ENCODE measurements at regions not wholly inside any gene's neighbourhood (a gene's known extent, or its start where the extent isn't known, plus 50 kb on each side); places are given as distances from the start of the nearest gene placed in this dataset.

DNA sequence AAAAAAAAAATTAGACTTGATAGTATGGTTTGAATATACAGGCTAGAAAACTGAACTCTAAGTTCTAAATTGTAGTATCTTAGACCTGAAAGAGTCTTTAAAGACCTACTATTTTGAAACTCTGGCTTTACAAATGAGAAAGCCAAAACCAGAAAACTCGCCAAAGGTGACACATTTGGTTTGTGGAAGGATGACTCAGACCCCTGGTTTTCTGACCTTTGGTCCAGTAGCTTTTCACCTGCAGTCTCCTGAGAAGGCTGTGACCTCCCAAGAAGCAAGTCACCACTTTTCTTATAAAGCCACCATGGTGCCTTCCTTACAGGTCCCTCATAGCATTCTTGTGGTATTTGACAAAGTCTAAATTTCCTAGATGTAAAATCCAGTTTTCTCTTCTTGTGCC, 102.1 kb upstream of the CEP78 start:
- Histone ChIP-seq H3K4me3 (no peak overlapping the region), H3K27ac (no peak overlapping the region), H3K9me3 (replicated peaks) (no peaks in the 10 kb centered on the region), H3K36me3 (no peaks in the 10 kb centered on the region), H3K4me1 (replicated peaks) (peaks cover 5% of the 10 kb centered on the region; the same call in 1 of the 2 replicates), H3K27me3 (replicated peaks) (no peaks in the 10 kb centered on the region)
- no peak for DNase-seq (ENCODE audit: low read depth in 1 of 2, low spot score in 2 of 2)

DNA sequence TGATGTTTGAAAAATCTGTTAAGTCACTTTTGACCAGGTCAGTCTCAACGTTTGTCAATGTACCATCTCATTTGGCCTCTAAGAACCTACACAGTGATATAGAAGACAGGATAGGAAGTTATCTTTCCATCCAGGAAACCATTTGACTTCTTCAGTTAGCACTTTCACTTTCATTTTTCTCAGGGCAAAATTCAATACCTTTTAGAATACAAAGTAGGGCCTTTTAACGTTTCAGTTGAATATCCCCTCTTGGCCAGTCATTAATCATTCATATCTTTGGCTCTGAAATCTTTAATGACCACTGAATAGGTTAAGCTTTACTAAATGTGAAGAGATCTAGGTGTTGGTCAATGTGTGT, 101.1 kb upstream of the GNAQ start:
- peaks cover 5% of the 10 kb centered on the region; the same call in 1 of the 2 replicates for H3K4me1 ChIP-seq (replicated peaks)
- H3K27ac ChIP-seq, result peak overlapping the region; percentile 12; the same call in 1 of the 2 replicates
- peak overlapping the region; percentile 13 for H3K4me3 ChIP-seq
- H3K36me3 ChIP-seq, result no peaks in the 10 kb centered on the region
- no peaks in the 10 kb centered on the region for H3K27me3 ChIP-seq (replicated peaks)
- no peaks in the 10 kb centered on the region for H3K9me3 ChIP-seq (replicated peaks)
- peak in 1 of 2 experiments; percentile 17 for DNase-seq (ENCODE audit: low read depth in 1 of 2, low spot score in 2 of 2)

DNA sequence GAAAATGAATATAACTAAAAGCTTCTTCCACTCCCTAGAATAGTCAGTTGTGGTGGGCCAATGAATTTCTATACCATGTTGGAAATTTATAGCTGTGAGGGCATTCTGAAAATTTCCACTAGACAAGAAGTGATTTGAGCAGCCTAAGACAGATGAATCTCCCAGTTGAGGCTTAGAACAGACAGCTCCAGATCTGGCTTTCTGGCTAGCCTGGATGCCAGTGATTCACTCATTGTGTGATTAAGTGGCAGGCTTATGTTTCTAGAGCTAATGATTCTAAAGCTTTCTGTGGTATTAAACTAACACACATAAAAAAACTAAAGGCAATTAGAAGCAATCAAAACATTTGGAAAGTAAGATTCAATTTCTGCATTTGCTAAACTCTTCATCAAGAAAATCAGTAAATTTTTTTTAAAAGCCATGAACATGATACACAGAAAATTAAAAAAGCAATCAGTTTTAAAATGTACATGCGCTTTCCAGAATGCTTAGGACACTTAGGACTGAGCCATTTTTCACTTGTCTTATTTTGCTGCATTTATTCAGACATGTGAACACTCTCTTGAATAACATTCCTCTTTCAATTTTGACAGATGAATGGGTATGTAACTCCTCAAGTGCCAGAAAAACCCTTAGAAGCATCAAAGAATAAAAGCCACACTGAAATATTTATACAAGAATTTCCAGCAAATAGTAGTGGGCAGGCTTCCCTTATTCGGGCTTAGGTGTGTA, 100.5 kb upstream of the GNAQ start:
- peaks cover 5% of the 10 kb centered on the region; the same call in 1 of the 2 replicates for H3K4me1 ChIP-seq (replicated peaks)
- no peaks in the 10 kb centered on the region for H3K9me3 ChIP-seq (replicated peaks)
- peak overlapping the region; percentile 13 for H3K4me3 ChIP-seq
- no peaks in the 10 kb centered on the region for H3K27me3 ChIP-seq (replicated peaks)
- no peak for DNase-seq (ENCODE audit: low read depth in 1 of 2, low spot score in 2 of 2)
- no peaks in the 10 kb centered on the region for H3K36me3 ChIP-seq
- H3K27ac ChIP-seq, result peak overlapping the region; percentile 12; the same call in 1 of the 2 replicates

DNA sequence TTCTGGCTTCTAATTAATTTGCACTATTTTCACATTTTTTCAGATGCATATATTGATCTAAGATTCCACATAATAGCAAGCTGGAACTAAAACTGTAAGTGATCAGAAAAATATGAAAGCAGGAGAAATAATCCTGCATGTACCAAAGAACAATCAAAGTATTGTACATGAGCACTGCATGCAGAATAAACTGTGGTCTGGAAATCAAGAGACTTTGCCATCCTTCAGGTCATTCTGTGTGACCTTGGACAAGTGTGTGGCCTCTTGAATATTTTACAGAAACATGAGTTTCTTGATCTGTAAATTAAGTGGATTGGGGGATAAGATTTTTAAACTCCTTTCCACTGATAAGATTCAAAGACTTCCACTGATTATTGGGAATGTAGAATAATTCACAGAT, 99.2 kb upstream of the GNAQ start:
- no peak for DNase-seq (ENCODE audit: low read depth in 1 of 2, low spot score in 2 of 2)
- peaks cover 5% of the 10 kb centered on the region; the same call in 1 of the 2 replicates for H3K4me1 ChIP-seq (replicated peaks)
- H3K27ac ChIP-seq, result no peak overlapping the region
- H3K4me3 ChIP-seq, result no peak overlapping the region
- H3K9me3 ChIP-seq (replicated peaks), result no peaks in the 10 kb centered on the region
- H3K36me3 ChIP-seq, result no peaks in the 10 kb centered on the region
- H3K27me3 ChIP-seq (replicated peaks), result no peaks in the 10 kb centered on the region

DNA sequence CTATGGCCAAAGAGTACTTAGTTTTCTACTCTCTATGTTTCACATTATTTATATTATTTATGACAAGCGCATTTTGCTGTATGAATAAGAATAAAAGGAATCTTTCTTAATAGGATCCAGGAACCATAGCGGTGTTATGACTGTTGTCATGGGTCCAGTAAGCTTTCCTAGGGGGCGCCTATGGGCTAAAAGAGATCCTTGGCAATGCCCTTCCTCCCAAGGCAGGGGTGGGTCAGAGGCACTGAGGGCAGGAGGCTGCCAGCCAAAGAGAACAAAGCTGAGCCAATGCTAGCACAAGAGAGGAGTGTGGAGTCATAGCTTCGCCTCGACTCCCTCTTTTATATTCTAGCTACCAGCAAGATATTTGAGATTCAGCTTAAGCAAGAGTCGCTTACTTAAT, 98.4 kb upstream of the GNAQ start:
- DNase-seq (ENCODE audit: low read depth in 1 of 2, low spot score in 2 of 2), result no peak

DNA sequence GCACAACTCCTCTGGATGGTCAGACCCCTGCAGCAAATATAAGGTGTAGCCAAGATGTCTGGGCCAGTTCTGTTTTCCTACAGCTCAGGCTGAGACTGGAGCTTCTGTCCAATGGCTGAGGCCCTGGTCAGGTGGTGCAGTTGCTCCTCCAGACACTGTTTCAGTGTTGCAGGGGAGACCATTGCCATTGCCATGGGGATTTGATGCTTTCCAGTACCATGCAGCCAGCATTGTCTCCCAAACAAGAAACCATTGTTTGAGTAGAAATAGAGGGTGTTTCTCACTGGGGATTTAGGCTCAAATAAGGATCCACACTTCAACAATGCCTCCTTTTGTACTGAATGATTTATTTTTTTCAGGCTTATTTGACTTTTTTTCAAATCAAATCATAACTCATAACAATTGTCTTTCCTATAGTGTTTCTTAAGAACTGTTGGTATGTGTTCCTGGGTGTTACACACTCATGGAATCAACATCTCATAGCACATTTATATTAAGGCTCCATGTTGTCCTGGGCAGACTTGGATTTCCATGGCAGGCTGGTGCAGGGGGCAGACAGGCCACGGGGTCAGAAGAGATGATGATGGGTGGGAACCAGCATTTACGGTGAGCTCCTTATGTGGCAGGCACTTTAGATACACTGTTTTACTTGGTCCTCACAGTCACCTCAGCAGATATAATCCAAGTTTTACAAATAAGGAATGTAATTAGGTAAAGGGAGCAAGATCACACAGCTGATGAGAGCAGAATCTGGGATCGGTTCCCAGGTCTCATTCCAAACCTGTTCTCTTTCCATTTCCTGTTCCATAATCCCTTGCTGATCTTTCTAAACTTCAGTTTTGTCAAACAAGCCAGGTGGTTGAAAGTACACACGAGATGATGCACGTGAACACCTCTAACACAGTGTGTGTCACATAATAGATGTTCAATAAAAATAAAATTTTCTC, 95.9 kb upstream of the GNAQ start:
- Histone ChIP-seq H3K27ac (no peak overlapping the region), H3K4me1 (replicated peaks) (peaks cover 2% of the 10 kb centered on the region; the same call in 1 of the 2 replicates), H3K36me3 (no peaks in the 10 kb centered on the region), H3K9me3 (replicated peaks) (no peaks in the 10 kb centered on the region), H3K27me3 (replicated peaks) (no peaks in the 10 kb centered on the region), H3K4me3 (no peak overlapping the region)
- DNase-seq (ENCODE audit: low read depth in 1 of 2, low spot score in 2 of 2), result no peak

More for the DNA sequence above, 98.4 kb upstream of the GNAQ start:
- Histone ChIP-seq H3K4me1 (replicated peaks) (peaks cover 5% of the 10 kb centered on the region; the same call in 1 of the 2 replicates), H3K4me3 (no peak overlapping the region), H3K27me3 (replicated peaks) (no peaks in the 10 kb centered on the region), H3K9me3 (replicated peaks) (no peaks in the 10 kb centered on the region), H3K27ac (no peak overlapping the region), H3K36me3 (no peaks in the 10 kb centered on the region)

DNA sequence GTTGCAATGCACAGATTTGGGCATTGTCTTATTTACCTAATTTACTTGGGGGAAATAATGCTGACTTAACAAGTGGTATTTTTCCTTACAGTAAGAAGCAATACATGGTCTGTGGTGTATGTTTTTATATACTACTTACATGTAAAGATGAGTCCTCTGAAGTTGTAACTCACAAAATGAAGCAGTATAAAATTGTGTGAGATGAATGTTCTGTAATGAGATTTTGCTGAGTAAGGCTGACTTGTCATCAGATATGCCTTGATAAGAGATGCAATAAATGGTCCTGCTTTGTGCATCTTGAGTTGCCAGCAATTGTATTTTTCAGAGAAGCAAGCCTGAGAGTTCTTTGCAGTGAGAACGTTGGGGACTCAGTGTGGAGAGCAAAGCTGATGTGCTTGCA, 92.2 kb upstream of the GNAQ start:
- H3K27me3 ChIP-seq (replicated peaks), result no peaks in the 10 kb centered on the region
- H3K27ac ChIP-seq, result no peak overlapping the region
- H3K9me3 ChIP-seq (replicated peaks), result no peaks in the 10 kb centered on the region
- DNase-seq (ENCODE audit: low read depth in 1 of 2, low spot score in 2 of 2), result no peak
- H3K4me1 ChIP-seq (replicated peaks), result no peaks in the 10 kb centered on the region
- no peak overlapping the region for H3K4me3 ChIP-seq
- H3K36me3 ChIP-seq, result no peaks in the 10 kb centered on the region

DNA sequence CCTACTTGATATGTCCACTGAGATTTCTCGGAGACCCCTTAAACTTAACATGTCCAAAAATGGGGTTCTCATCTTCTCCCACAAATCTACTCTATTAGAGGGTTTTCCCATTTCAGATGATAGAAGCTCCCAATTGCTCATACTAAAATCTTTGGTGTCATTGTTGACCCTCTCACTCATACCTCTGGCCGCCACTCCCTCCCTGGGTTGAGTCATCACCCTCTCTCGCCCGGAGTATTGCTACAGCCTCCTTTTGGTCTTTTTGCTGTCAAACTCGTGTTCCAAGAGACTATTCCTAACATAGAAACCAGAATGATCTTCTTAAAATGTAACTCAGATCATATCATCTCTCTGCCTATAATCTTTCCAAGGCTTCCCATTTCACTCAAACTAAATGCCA, 91.0 kb upstream of the GNAQ start:
- Histone ChIP-seq H3K27me3 (replicated peaks) (no peaks in the 10 kb centered on the region), H3K4me1 (replicated peaks) (no peaks in the 10 kb centered on the region), H3K4me3 (no peak overlapping the region), H3K36me3 (no peaks in the 10 kb centered on the region), H3K9me3 (replicated peaks) (no peaks in the 10 kb centered on the region), H3K27ac (no peak overlapping the region)
- no peak for DNase-seq (ENCODE audit: low read depth in 1 of 2, low spot score in 2 of 2)

DNA sequence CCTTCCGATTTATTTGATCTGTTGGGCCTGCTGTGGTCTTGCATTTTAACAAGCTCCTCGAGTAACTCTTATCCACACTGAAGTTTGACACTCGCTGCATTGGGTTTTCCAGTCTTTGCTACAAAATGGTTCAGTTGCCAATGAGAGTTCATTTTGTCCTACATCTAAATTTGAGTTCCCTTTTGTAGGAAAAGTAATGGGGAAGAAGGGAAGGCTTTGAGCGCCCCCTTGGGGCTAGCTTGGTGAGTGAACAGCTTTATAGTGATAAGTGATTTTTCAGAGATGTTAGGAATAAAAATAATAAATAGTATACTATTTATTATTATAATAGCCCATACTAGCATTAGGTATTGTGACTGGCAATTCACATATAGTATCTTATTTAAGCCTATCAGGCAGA, 89.9 kb upstream of the GNAQ start:
- Histone ChIP-seq H3K27me3 (replicated peaks) (no peaks in the 10 kb centered on the region), H3K36me3 (no peaks in the 10 kb centered on the region), H3K4me1 (replicated peaks) (no peaks in the 10 kb centered on the region), H3K4me3 (no peak overlapping the region), H3K9me3 (replicated peaks) (no peaks in the 10 kb centered on the region), H3K27ac (no peak overlapping the region)
- peak; percentile 20 to 46 for DNase-seq (ENCODE audit: low read depth in 1 of 2, low spot score in 2 of 2)

DNA sequence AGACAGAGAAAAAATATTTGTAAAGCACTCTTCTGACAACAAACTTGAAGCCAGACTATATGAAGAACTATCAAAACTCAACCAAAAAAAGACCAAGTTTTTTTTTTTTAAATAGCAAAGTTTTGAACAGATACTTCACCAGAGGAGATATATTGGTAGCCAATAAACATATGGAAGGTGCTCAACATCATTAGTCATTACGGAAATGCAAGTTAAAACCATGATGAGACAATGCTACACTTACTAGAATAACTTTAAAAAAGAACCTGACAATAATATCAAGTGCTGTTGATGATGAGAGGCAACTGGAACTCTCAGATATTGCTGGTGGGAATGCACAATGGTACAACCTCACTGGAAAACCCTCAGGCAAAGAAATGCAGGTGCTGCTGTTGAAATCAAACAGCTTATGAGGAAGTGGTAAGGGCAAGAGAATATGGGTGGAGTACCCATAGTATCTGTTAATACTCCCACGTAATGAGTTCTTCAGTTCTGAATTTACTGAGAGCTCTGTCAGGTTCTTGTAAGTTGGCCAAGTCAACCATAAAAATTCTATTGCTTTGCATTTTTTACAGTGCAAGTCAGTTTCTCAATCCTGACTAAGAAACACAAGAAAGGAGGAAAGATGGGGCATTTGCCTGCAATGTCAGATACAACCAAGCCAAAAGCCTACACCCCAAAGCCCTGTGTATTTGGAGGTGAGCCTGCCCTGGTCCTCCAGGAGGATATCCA, 87.3 kb upstream of the GNAQ start:
- H3K27me3 ChIP-seq (replicated peaks), result no peaks in the 10 kb centered on the region
- H3K36me3 ChIP-seq, result no peaks in the 10 kb centered on the region
- no peak overlapping the region for H3K4me3 ChIP-seq
- no peak for DNase-seq (ENCODE audit: low read depth in 1 of 2, low spot score in 2 of 2)
- H3K4me1 ChIP-seq (replicated peaks), result no peaks in the 10 kb centered on the region
- no peak overlapping the region for H3K27ac ChIP-seq
- no peaks in the 10 kb centered on the region for H3K9me3 ChIP-seq (replicated peaks)

DNA sequence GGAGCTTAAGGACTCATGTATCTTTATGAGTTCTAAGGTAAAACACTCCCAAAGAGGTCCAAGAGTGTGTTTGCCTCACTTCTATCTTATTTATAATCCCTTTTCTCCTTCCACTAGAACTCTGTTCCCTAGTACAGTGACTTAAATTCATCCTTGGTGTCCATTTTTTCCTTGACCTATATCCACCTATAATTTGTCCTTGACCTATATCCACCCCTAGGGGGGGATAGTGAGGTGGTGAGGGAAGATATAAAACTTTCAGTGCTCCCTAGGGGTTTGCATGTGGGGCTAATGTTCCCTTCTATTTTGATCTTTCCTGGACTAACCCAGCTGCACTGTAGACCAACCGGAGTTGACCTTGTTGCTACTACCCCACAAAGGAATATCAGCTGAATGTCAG, 83.5 kb upstream of the GNAQ start:
- Histone ChIP-seq H3K27me3 (replicated peaks) (no peaks in the 10 kb centered on the region), H3K36me3 (no peaks in the 10 kb centered on the region), H3K4me3 (no peak overlapping the region), H3K9me3 (replicated peaks) (no peaks in the 10 kb centered on the region), H3K4me1 (replicated peaks) (no peaks in the 10 kb centered on the region), H3K27ac (no peak overlapping the region)
- DNase-seq (ENCODE audit: low read depth in 1 of 2, low spot score in 2 of 2), result no peak

DNA sequence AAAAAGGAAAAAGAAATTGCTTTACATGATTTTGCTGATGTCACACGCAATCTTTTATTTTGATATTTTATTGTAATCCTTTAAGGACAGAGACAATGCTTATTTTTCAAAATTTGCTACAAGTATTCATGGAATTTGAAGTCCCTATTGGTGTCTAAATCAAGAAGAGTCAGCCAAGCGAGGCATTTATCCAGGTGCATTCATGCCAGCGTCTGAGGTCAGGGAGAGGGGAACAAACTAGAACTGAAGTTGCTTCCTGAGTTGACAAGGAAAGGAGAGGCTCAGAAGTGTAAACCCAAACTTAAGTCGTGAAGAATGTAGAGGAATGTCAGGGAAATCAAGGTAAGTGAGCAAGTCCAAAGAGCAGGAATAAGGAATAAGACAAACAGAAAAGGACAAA, 83.0 kb upstream of the GNAQ start:
- Histone ChIP-seq H3K36me3 (no peaks in the 10 kb centered on the region), H3K27ac (no peak overlapping the region), H3K9me3 (replicated peaks) (no peaks in the 10 kb centered on the region), H3K4me3 (no peak overlapping the region), H3K4me1 (replicated peaks) (no peaks in the 10 kb centered on the region), H3K27me3 (replicated peaks) (no peaks in the 10 kb centered on the region)
- DNase-seq (ENCODE audit: low read depth in 1 of 2, low spot score in 2 of 2), result no peak

DNA sequence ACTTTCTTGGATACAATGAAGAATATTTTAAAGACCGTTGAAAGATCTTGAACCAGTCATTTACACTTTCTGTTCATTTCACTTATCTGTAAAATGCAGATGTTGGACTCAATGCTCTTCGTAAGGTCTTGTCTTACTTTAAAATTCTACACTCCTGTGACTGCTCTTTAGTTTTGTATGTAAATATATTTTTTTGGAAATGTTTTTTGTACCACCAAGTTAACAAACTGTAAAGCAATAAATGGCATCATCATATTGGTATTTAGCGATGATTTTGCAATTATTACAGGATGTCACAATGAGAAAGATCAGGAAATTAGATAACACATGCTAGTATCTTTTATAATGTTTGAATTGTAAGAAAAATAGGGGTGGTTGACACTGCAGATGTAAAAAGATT, 80.8 kb upstream of the GNAQ start:
- Histone ChIP-seq H3K4me1 (replicated peaks) (no peaks in the 10 kb centered on the region), H3K27me3 (replicated peaks) (no peaks in the 10 kb centered on the region), H3K9me3 (replicated peaks) (no peaks in the 10 kb centered on the region), H3K27ac (no peak overlapping the region), H3K4me3 (no peak overlapping the region), H3K36me3 (no peaks in the 10 kb centered on the region)
- no peak for DNase-seq (ENCODE audit: low read depth in 1 of 2, low spot score in 2 of 2)

DNA sequence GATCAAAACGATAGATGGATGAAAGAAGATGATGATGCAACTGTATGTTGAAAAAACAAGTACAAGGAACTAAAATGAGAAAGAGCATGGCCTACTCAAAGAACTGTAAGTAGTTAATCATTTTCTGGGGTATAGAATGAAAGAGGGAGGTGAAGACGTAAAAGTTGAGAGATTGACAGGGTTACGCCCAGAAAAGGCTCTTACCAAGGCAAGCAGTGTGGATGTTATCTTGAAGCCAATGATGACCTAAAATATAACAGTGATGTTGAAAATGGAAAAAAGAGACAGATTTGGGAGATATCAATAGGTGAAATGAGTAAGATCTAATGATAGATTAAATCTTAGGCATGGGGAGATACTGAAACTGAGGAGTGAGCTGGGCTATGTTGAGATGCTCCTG, 80.4 kb upstream of the GNAQ start:
- DNase-seq (ENCODE audit: low read depth in 1 of 2, low spot score in 2 of 2), result no peak
- no peak overlapping the region for H3K27ac ChIP-seq
- H3K4me1 ChIP-seq (replicated peaks), result no peaks in the 10 kb centered on the region
- H3K27me3 ChIP-seq (replicated peaks), result no peaks in the 10 kb centered on the region
- no peak overlapping the region for H3K4me3 ChIP-seq
- no peaks in the 10 kb centered on the region for H3K36me3 ChIP-seq
- H3K9me3 ChIP-seq (replicated peaks), result no peaks in the 10 kb centered on the region
